Testis (tissue), 2 donors: ENCODE measurements at regions not wholly inside any gene's neighbourhood (a gene's known extent, or its start where the extent isn't known, plus 50 kb on each side); places are given as distances from the start of the nearest gene placed in this dataset.

Experiments used
- DNase-seq: peaks from one replicate; pipeline ENCODE4 v3.0.0-alpha.2; 2019
- H3K27ac ChIP-seq, 2 donors: fragments of 200-600 bp; sonication (generic); one replicate each; pipeline ENCODE4 v1.5.1; 2019
- H3K27me3 ChIP-seq: fragments of 200-600 bp; sonication (generic); one replicate; pipeline ENCODE4 v1.5.1; 2019
- H3K36me3 ChIP-seq: fragments of 200-600 bp; sonication (generic); one replicate; pipeline ENCODE4 v1.5.1; 2017; ENCODE audit warnings: low read depth; ENCODE audit errors: missing control alignments
- H3K4me1 ChIP-seq: fragments of 200-600 bp; sonication (generic); one replicate; pipeline ENCODE4 v1.5.1; 2019
- H3K4me3 ChIP-seq, 2 donors: fragments of 200-600 bp; sonication (generic); one replicate each; pipeline ENCODE4 v1.5.1; 2017 to 2019
- H3K9me3 ChIP-seq: fragments of 200-600 bp; sonication (generic); one replicate; pipeline ENCODE4 v1.5.1; 2017
- CTCF ChIP-seq, 3 experiments: fragments of 450-650 bp in 2 of 3; fragments of 200-600 bp in 1 of 3; sonication (generic) in 1 of 3; IDR thresholded peaks; one replicate each; pipeline ENCODE4 v1.5.1; 2016 to 2019; ENCODE audit warnings: antibody characterized with exemption in 3 of 3, mild to moderate bottlenecking in 2 of 3, moderate library complexity in 1 of 3
- POLR2A ChIP-seq: fragments of 450-650 bp; IDR thresholded peaks from one replicate; pipeline ENCODE4 v1.6.1; 2017; ENCODE audit warnings: antibody characterized with exemption, mild to moderate bottlenecking, moderate library complexity
- WGBS, 2 donors: methylation state at CpG; one replicate each; pipeline ENCODE4 v1.1.5; 2018; 5-methylcytosine and 5-hydroxymethylcytosine counted together
- intact Hi-C: fragments of 100-400 bp; cut with DNase I; formaldehyde crosslinking; loops from one replicate; pipeline ENCODE4 v1.15.1; 2023; ENCODE audit warnings: low total_unique reads

- Histone ChIP-seq H3K4me3 (no peak overlapping the region), H3K9me3 (no peaks in the 10 kb centered on the region), H3K27ac (peak overlapping the region; percentile 94 to 99), H3K4me1 (peaks cover 54% of the 10 kb centered on the region), H3K36me3 (no peaks in the 10 kb centered on the region), H3K27me3 (no peaks in the 10 kb centered on the region)
- TF ChIP-seq CTCF (IDR thresholded peaks at IDR 0.05) (no peak), POLR2A (no peak)
- peak; percentile 11 for DNase-seq
- intact Hi-C loops = no loop called here
- WGBS, 2 donors = 65 to 80% methylated on average over 4 to 7 of the region's 7 CpGs
These were observed 73.5 kb upstream of the WNT7B start for GRCh38 chr22:46050451-46050845.

- no peak overlapping the region for H3K4me3 ChIP-seq
- H3K9me3 ChIP-seq = no peaks in the 10 kb centered on the region
- H3K36me3 ChIP-seq = no peaks in the 10 kb centered on the region
- peaks cover 54% of the 10 kb centered on the region for H3K4me1 ChIP-seq
- DNase-seq = peak; percentile 12
- intact Hi-C loops = no loop called here
- H3K27ac ChIP-seq = peak overlapping the region; percentile 94 to 99
- TF ChIP-seq CTCF (IDR thresholded peaks at IDR 0.05) = no peak
- TF ChIP-seq POLR2A = no peak
- WGBS, 2 donors = 83 to 86% methylated on average over 8 to 11 of the region's 11 CpGs
- no peaks in the 10 kb centered on the region for H3K27me3 ChIP-seq
These were observed 74.1 kb upstream of the WNT7B start for GRCh38 chr22:46050916-46051614.

GRCh38 chr22:46051646-46052045 lies 74.7 kb upstream of the WNT7B start:
- H3K36me3 ChIP-seq = no peaks in the 10 kb centered on the region
- intact Hi-C loops = no loop called here
- no peak for TF ChIP-seq CTCF (IDR thresholded peaks at IDR 0.05)
- TF ChIP-seq POLR2A = no peak
- H3K27me3 ChIP-seq = no peaks in the 10 kb centered on the region
- no peaks in the 10 kb centered on the region for H3K9me3 ChIP-seq
- 88 to 91% methylated on average over 8 of the region's 8 CpGs for WGBS, 2 donors
- peaks cover 54% of the 10 kb centered on the region for H3K4me1 ChIP-seq
- peak overlapping the region; percentile 94 to 99 for H3K27ac ChIP-seq
- peak; percentile 12 for DNase-seq
- H3K4me3 ChIP-seq = no peak overlapping the region

DNA sequence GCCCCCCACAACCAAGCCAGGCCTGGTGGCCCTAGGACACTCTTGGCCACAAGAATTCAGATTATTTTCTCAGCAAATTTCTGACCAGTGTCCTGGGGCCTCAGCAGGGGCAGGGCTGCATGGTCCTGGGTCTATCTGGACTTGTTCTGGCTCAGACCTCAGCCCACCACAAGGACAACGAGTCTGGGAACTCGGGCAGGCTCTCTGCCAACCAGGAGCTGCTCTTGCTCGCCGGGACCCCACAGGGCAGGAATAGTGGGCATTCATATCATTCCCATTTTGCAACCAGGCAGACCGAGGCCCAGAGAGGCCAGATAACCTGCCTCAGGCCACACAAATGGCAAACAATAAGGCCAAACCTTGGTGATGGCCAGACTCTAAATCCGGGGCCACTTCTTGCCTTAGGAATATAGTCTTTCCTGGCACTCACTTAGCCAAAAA lies 75.4 kb upstream of the WNT7B start:
- DNase-seq = peak; percentile 17
- no peaks in the 10 kb centered on the region for H3K36me3 ChIP-seq
- H3K4me3 ChIP-seq = peak overlapping the region; percentile 61 to 89
- WGBS, 2 donors = 27 to 38% methylated on average over 6 of the region's 6 CpGs
- peak overlapping the region; percentile 94 to 99 for H3K27ac ChIP-seq
- peaks cover 57% of the 10 kb centered on the region for H3K4me1 ChIP-seq
- TF ChIP-seq CTCF (IDR thresholded peaks at IDR 0.05) (no peak), POLR2A (no peak)
- intact Hi-C loops = no loop called here
- no peaks in the 10 kb centered on the region for H3K27me3 ChIP-seq
- no peaks in the 10 kb centered on the region for H3K9me3 ChIP-seq
